ENCODE measurements at regions not wholly inside any gene's neighbourhood (a gene's known extent, or its start where the extent isn't known, plus 50 kb on each side); places are given as distances from the start of the nearest gene placed in this dataset.

DNA sequence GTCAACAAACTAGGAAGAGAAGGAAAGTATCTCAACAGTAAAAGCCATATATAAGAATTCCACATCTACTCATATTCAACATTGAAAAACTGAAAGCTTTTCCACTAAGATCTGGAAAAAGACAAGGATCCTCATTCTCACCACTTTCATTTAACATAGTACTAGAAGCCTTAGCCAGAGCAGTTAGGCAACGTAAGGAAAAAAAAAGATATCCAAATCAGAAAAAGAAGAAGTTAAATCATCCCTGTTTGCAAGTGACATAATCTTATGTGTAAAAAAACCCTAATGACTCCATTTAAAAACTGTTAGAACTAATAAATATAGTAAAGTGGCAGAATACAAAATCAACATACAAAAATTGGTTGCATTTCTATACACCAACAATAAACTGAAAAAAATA, 426.2 kb downstream of the BCAT1 start (continued):
- TF ChIP-seq, protein P1, sequence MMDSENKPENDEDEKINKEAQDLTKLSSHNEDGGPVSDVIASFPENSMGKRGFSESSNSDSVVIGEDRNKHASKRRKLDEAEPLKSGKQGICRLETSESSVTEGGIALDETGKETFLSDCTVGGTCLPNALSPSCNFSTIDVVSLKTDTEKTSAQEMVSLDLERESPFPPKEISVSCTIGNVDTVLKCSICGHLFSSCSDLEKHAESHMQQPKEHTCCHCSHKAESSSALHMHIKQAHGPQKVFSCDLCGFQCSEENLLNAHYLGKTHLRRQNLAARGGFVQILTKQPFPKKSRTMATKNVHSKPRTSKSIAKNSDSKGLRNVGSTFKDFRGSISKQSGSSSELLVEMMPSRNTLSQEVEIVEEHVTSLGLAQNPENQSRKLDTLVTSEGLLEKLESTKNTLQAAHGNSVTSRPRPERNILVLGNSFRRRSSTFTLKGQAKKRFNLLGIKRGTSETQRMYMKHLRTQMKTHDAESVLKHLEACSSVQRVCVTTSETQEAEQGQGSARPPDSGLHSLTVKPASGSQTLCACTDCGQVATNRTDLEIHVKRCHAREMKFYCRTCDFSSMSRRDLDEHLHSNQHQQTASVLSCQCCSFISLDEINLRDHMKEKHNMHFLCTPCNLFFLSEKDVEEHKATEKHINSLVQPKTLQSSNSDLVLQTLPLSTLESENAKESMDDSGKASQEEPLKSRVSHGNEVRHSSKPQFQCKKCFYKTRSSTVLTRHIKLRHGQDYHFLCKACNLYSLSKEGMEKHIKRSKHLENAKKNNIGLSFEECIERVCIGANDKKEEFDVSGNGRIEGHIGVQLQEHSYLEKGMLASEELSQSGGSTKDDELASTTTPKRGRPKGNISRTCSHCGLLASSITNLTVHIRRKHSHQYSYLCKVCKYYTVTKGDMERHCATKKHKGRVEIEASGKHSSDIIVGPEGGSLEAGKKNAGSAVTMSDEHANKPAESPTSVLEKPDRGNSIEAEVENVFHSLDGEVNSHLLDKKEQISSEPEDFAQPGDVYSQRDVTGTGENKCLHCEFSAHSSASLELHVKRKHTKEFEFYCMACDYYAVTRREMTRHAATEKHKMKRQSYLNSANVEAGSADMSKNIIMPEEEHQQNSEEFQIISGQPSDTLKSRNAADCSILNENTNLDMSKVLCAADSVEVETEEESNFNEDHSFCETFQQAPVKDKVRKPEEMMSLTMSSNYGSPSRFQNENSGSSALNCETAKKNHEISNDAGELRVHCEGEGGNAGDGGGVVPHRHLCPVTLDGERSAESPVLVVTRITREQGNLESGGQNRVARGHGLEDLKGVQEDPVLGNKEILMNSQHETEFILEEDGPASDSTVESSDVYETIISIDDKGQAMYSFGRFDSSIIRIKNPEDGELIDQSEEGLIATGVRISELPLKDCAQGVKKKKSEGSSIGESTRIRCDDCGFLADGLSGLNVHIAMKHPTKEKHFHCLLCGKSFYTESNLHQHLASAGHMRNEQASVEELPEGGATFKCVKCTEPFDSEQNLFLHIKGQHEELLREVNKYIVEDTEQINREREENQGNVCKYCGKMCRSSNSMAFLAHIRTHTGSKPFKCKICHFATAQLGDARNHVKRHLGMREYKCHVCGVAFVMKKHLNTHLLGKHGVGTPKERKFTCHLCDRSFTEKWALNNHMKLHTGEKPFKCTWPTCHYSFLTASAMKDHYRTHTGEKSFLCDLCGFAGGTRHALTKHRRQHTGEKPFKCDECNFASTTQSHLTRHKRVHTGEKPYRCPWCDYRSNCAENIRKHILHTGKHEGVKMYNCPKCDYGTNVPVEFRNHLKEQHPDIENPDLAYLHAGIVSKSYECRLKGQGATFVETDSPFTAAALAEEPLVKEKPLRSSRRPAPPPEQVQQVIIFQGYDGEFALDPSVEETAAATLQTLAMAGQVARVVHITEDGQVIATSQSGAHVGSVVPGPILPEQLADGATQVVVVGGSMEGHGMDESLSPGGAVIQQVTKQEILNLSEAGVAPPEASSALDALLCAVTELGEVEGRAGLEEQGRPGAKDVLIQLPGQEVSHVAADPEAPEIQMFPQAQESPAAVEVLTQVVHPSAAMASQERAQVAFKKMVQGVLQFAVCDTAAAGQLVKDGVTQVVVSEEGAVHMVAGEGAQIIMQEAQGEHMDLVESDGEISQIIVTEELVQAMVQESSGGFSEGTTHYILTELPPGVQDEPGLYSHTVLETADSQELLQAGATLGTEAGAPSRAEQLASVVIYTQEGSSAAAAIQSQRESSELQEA (IDR thresholded peaks at IDR 0.05; ENCODE audit: low read depth): no peak
- TF ChIP-seq POLR3A (IDR thresholded peaks at IDR 0.05; ENCODE audit: borderline replicate concordance, extremely low read depth, insufficient read depth, insufficient read length) (no peak), ZNF511 (CRISPR knock-in tag; IDR thresholded peaks at IDR 0.05) (no peak), DACH1 (IDR thresholded peaks at IDR 0.05; ENCODE audit: partially characterized antibody) (no peak), FOXK2 (conservative IDR thresholded peaks at IDR 0.05 in 1 of 2, IDR thresholded peaks at IDR 0.05 in 1 of 2; ENCODE audit: low read depth in 2 of 2) (no peak), MCM2 (IDR thresholded peaks at IDR 0.05; ENCODE audit: low read depth) (no peak)
